ACC112 (cell line): ENCODE measurements at regions not wholly inside any gene's neighbourhood (a gene's known extent, or its start where the extent isn't known, plus 50 kb on each side); places are given as distances from the start of the nearest gene placed in this dataset.

Source experiments
- H2AFZ ChIP-seq: fragments of 200-600 bp; sonication (generic); one replicate; pipeline ENCODE4 v1.6.0; 2017; ENCODE audit warnings: antibody characterized with exemption, low read length; ENCODE audit not compliant: unreplicated experiment
- H3K27ac ChIP-seq: fragments of 200-600 bp; sonication (generic); 2 replicates; pipeline ENCODE4 v1.5.1; 2014; ENCODE audit warnings: low read depth, mild to moderate bottlenecking, antibody characterized with exemption, low read length, moderate library complexity
- H3K27me3 ChIP-seq: fragments of 200-600 bp; sonication (generic); 2 replicates; pipeline ENCODE4 v1.6.1; 2014; ENCODE audit warnings: mild to moderate bottlenecking, antibody characterized with exemption, low read length, moderate library complexity, mixed read lengths; ENCODE audit not compliant: insufficient read depth
- H3K36me3 ChIP-seq: fragments of 200-600 bp; sonication (generic); 2 replicates; pipeline ENCODE4 v1.6.1; 2016; ENCODE audit warnings: mild to moderate bottlenecking, antibody characterized with exemption, low read length, moderate library complexity, mixed read lengths; ENCODE audit not compliant: insufficient read depth
- H3K4me1 ChIP-seq: fragments of 200-600 bp; sonication (generic); one replicate; pipeline ENCODE4 v1.6.1; 2016; ENCODE audit warnings: low read length, mixed read lengths; ENCODE audit not compliant: insufficient read depth, unreplicated experiment, control insufficient read depth
- H3K4me3 ChIP-seq: fragments of 200-600 bp; sonication (generic); 2 replicates; pipeline ENCODE4 v1.5.1; 2014; ENCODE audit warnings: mild to moderate bottlenecking, low read depth, low read length
- H3K79me2 ChIP-seq: fragments of 200-600 bp; sonication (generic); one replicate; pipeline ENCODE4 v1.6.0; 2016; ENCODE audit warnings: low read length; ENCODE audit not compliant: control insufficient read depth, unreplicated experiment, insufficient read depth

GRCh38 chr2:18671363-18671762 lies 82.0 kb upstream of the NT5C1B start:
- H3K4me1 ChIP-seq: no peaks in the 10 kb centered on the region
- no peaks in the 10 kb centered on the region for H3K79me2 ChIP-seq
- H3K36me3 ChIP-seq: no peaks in the 10 kb centered on the region
- no peak overlapping the region for H3K4me3 ChIP-seq
- no peaks in the 10 kb centered on the region for H3K27me3 ChIP-seq
- no peak overlapping the region for H3K27ac ChIP-seq
- no peak overlapping the region for H2AFZ ChIP-seq

GRCh38 chr2:18668221-18668620 lies 78.9 kb upstream of the NT5C1B start:
- Histone ChIP-seq H3K79me2 (no peaks in the 10 kb centered on the region), H3K27ac (no peak overlapping the region), H3K27me3 (no peaks in the 10 kb centered on the region), H3K4me3 (no peak overlapping the region), H2AFZ (no peak overlapping the region), H3K4me1 (no peaks in the 10 kb centered on the region), H3K36me3 (no peaks in the 10 kb centered on the region)

GRCh38 chr2:18664421-18664820 lies 75.1 kb upstream of the NT5C1B start:
- Histone ChIP-seq H3K36me3 (no peaks in the 10 kb centered on the region), H3K27me3 (no peaks in the 10 kb centered on the region), H3K27ac (no peak overlapping the region), H3K79me2 (no peaks in the 10 kb centered on the region), H3K4me3 (no peak overlapping the region), H2AFZ (no peak overlapping the region), H3K4me1 (no peaks in the 10 kb centered on the region)

- no peak overlapping the region for H3K27ac ChIP-seq
These were observed 74.5 kb upstream of the NT5C1B start for GRCh38 chr2:18663861-18664260.

GRCh38 chr2:18662689-18663088 lies 73.3 kb upstream of the NT5C1B start:
- Histone ChIP-seq H3K4me3 (no peak overlapping the region), H2AFZ (no peak overlapping the region), H3K27ac (no peak overlapping the region)

More at GRCh38 chr2:18663861-18664260, 74.5 kb upstream of the NT5C1B start:
- H2AFZ ChIP-seq: no peak overlapping the region
- H3K36me3 ChIP-seq: no peaks in the 10 kb centered on the region
- H3K4me1 ChIP-seq: no peaks in the 10 kb centered on the region
- H3K4me3 ChIP-seq: no peak overlapping the region
- no peaks in the 10 kb centered on the region for H3K79me2 ChIP-seq
- H3K27me3 ChIP-seq: no peaks in the 10 kb centered on the region

GRCh38 chr2:18659915-18660314 lies 70.5 kb upstream of the NT5C1B start:
- Histone ChIP-seq H2AFZ (no peak overlapping the region), H3K79me2 (no peaks in the 10 kb centered on the region), H3K27ac (no peak overlapping the region), H3K4me1 (no peaks in the 10 kb centered on the region), H3K27me3 (no peaks in the 10 kb centered on the region), H3K36me3 (no peaks in the 10 kb centered on the region), H3K4me3 (no peak overlapping the region)

More at GRCh38 chr2:18662689-18663088, 73.3 kb upstream of the NT5C1B start:
- H3K79me2 ChIP-seq: no peaks in the 10 kb centered on the region
- H3K27me3 ChIP-seq: no peaks in the 10 kb centered on the region
- H3K36me3 ChIP-seq: no peaks in the 10 kb centered on the region
- H3K4me1 ChIP-seq: no peaks in the 10 kb centered on the region

- Histone ChIP-seq H3K27ac (no peak overlapping the region), H3K27me3 (no peaks in the 10 kb centered on the region), H3K4me1 (peaks cover 10% of the 10 kb centered on the region), H3K79me2 (no peaks in the 10 kb centered on the region), H3K36me3 (no peaks in the 10 kb centered on the region), H2AFZ (no peak overlapping the region), H3K4me3 (no peak overlapping the region)
These were observed 66.7 kb upstream of the NT5C1B start for GRCh38 chr2:18656048-18656447.

- Histone ChIP-seq H3K79me2 (no peaks in the 10 kb centered on the region), H3K4me1 (peaks cover 10% of the 10 kb centered on the region), H3K36me3 (no peaks in the 10 kb centered on the region), H3K27ac (no peak overlapping the region), H3K4me3 (no peak overlapping the region), H2AFZ (peak overlapping the region; percentile 60), H3K27me3 (no peaks in the 10 kb centered on the region)
These were observed 62.7 kb upstream of the NT5C1B start for GRCh38 chr2:18651842-18652774.

- H2AFZ ChIP-seq: no peak overlapping the region
- H3K27me3 ChIP-seq: no peaks in the 10 kb centered on the region
- no peak overlapping the region for H3K27ac ChIP-seq
- peaks cover 5% of the 10 kb centered on the region; the same call in 1 of the 2 replicates for H3K36me3 ChIP-seq
- no peak overlapping the region for H3K4me3 ChIP-seq
- peaks cover 12% of the 10 kb centered on the region for H3K4me1 ChIP-seq
- H3K79me2 ChIP-seq: no peaks in the 10 kb centered on the region
These were observed 60.9 kb upstream of the NT5C1B start for GRCh38 chr2:18650221-18650620.

GRCh38 chr2:18649502-18650135 lies 60.2 kb upstream of the NT5C1B start:
- no peak overlapping the region for H2AFZ ChIP-seq
- no peak overlapping the region for H3K27ac ChIP-seq
- peaks cover 14% of the 10 kb centered on the region for H3K4me1 ChIP-seq
- no peaks in the 10 kb centered on the region for H3K27me3 ChIP-seq
- H3K4me3 ChIP-seq: no peak overlapping the region
- peaks cover 7% of the 10 kb centered on the region; the same call in 1 of the 2 replicates for H3K36me3 ChIP-seq
- H3K79me2 ChIP-seq: no peaks in the 10 kb centered on the region
